ENCODE measurements at regions not wholly inside any gene's neighbourhood (a gene's known extent, or its start where the extent isn't known, plus 50 kb on each side); places are given as distances from the start of the nearest gene placed in this dataset.

DNA sequence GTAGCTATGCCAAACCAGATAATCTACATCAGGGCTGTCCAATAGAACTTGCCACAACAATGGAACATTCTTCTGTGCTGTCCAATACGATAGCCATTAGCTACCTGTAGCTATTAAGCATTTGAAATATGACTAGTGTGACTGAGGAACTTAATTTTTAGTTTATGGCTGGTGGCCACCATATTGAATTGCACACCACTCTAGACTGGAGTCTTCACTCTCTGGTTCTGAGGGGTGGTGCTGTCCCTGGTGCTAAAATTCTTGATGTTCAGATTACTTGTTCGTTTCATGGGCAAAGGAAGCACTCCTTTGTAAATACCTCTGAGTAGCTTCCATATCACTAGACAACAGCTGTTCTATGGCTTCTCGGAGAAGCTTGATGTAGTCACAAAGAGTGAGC, 296.6 kb downstream of the NPIPA8 start:
- TF ChIP-seq POLR2A (IDR thresholded peaks at IDR 0.05), result no peak
- no peak for TF ChIP-seq EP300 (IDR thresholded peaks at IDR 0.05)
- no peak for TF ChIP-seq CTCF (IDR thresholded peaks at IDR 0.05)

All from ovary (tissue), 3 donors.